GM18951 (cell line): ENCODE measurements at regions not wholly inside any gene's neighbourhood (a gene's known extent, or its start where the extent isn't known, plus 50 kb on each side); places are given as distances from the start of the nearest gene placed in this dataset.

Source experiments
- POLR2A ChIP-seq: IDR thresholded peaks from 4 replicates; pipeline ENCODE4 v1.6.1; 2011; ENCODE audit warnings: mild to moderate bottlenecking; ENCODE audit not compliant: insufficient read length, insufficient read depth; ENCODE audit errors: extremely low read depth
- in situ Hi-C: fragments of 300-500 bp; cut with MboI; formaldehyde crosslinking; loops from one replicate; pipeline ENCODE4 v1.12.0; 2022; ENCODE audit warnings: low sequenced_read_pairs, mixed read lengths, inconsistent platforms; ENCODE audit not compliant: unreplicated experiment

GRCh38 chr20:19096843-19097242, 115.6 kb upstream of the SLC24A3 start:
- in situ Hi-C loops = no loop called here
- TF ChIP-seq POLR2A = no peak

GRCh38 chr20:19098117-19098516, 114.3 kb upstream of the SLC24A3 start:
- in situ Hi-C loops = no loop called here
- TF ChIP-seq POLR2A = no peak

GRCh38 chr20:19098806-19099578, 113.5 kb upstream of the SLC24A3 start:
- in situ Hi-C loops = no loop called here
- no peak for TF ChIP-seq POLR2A

- in situ Hi-C loops = no loop called here
- TF ChIP-seq POLR2A = no peak
Observed at GRCh38 chr20:19099596-19100545, 112.6 kb upstream of the SLC24A3 start.

- in situ Hi-C loops = no loop called here
- TF ChIP-seq POLR2A = no peak
Observed at GRCh38 chr20:19100975-19101374, 111.5 kb upstream of the SLC24A3 start.

GRCh38 chr20:19104186-19104585, 108.3 kb upstream of the SLC24A3 start:
- TF ChIP-seq POLR2A = no peak

GRCh38 chr20:19108155-19108554, 104.3 kb upstream of the SLC24A3 start:
- TF ChIP-seq POLR2A = no peak
- in situ Hi-C loops = no loop called here

More at GRCh38 chr20:19104186-19104585, 108.3 kb upstream of the SLC24A3 start:
- in situ Hi-C loops = no loop called here

GRCh38 chr20:19110285-19110684, 102.2 kb upstream of the SLC24A3 start:
- in situ Hi-C loops = no loop called here
- TF ChIP-seq POLR2A = no peak

GRCh38 chr20:19110881-19111460, 101.5 kb upstream of the SLC24A3 start:
- TF ChIP-seq POLR2A = no peak
- in situ Hi-C loops = no loop called here

GRCh38 chr20:19112828-19113227, 99.6 kb upstream of the SLC24A3 start:
- in situ Hi-C loops = no loop called here
- no peak for TF ChIP-seq POLR2A

GRCh38 chr20:19113343-19113930, 99.0 kb upstream of the SLC24A3 start:
- TF ChIP-seq POLR2A = no peak
- in situ Hi-C loops = no loop called here

- in situ Hi-C loops = no loop called here
- TF ChIP-seq POLR2A = no peak
Observed at GRCh38 chr20:19114410-19114809, 98.0 kb upstream of the SLC24A3 start.

- TF ChIP-seq POLR2A = no peak
- in situ Hi-C loops = no loop called here
Observed at GRCh38 chr20:19115581-19115980, 96.9 kb upstream of the SLC24A3 start.
